Esophagus mucosa (tissue), 1 donor: ENCODE measurements at regions not wholly inside any gene's neighbourhood (a gene's known extent, or its start where the extent isn't known, plus 50 kb on each side); places are given as distances from the start of the nearest gene placed in this dataset.

Experiments used
- ATAC-seq: fragments of 200-7000 bp; cut with Tn5 transposase; one replicate; pipeline ENCODE4 v1.9.1; 2020
- donor health status: DM: yes; HTN: yes; CAD: no.

GRCh38 chr18:40018266-40018665, 1936.8 kb upstream of the PIK3C3 start:
- no peak for ATAC-seq

- ATAC-seq = no peak
Observed at GRCh38 chr18:40017021-40017420, 1938.0 kb upstream of the PIK3C3 start.

GRCh38 chr18:40016405-40016804, 1938.6 kb upstream of the PIK3C3 start:
- ATAC-seq = no peak

- no peak for ATAC-seq
Observed at GRCh38 chr18:40013001-40013609, 1941.9 kb upstream of the PIK3C3 start.

- no peak for ATAC-seq
Observed at GRCh38 chr18:40011201-40011600, 1943.8 kb upstream of the PIK3C3 start.

GRCh38 chr18:40006634-40007033, 1948.4 kb upstream of the PIK3C3 start:
- ATAC-seq = no peak

- no peak for ATAC-seq
Observed at GRCh38 chr18:40004246-40004645, 1950.8 kb upstream of the PIK3C3 start.

- ATAC-seq = no peak
Observed at GRCh38 chr18:39998317-39998716, 1956.7 kb upstream of the PIK3C3 start.

GRCh38 chr18:39994498-39994897, 1960.5 kb upstream of the PIK3C3 start:
- no peak for ATAC-seq

GRCh38 chr18:39991696-39992265, 1963.3 kb upstream of the PIK3C3 start:
- no peak for ATAC-seq

- ATAC-seq = no peak
Observed at GRCh38 chr18:39990540-39990939, 1964.5 kb upstream of the PIK3C3 start.

- ATAC-seq = no peak
Observed at GRCh38 chr18:39976771-39977170, 1978.3 kb upstream of the PIK3C3 start.

- no peak for ATAC-seq
Observed at GRCh38 chr18:39972521-39972920, 1982.5 kb upstream of the PIK3C3 start.

- ATAC-seq = no peak
Observed at GRCh38 chr18:39969803-39970494, 1985.1 kb upstream of the PIK3C3 start.

GRCh38 chr18:39966275-39966674, 1988.8 kb upstream of the PIK3C3 start:
- ATAC-seq = no peak

GRCh38 chr18:39962546-39962945, 1992.5 kb upstream of the PIK3C3 start:
- ATAC-seq = no peak

GRCh38 chr18:39960550-39960949, 1994.5 kb upstream of the PIK3C3 start:
- no peak for ATAC-seq

GRCh38 chr18:39959839-39960238, 1995.2 kb upstream of the PIK3C3 start:
- ATAC-seq = peak; percentile 66

- ATAC-seq = no peak
Observed at GRCh38 chr18:39958876-39959275, 1996.2 kb upstream of the PIK3C3 start.

- no peak for ATAC-seq
Observed at GRCh38 chr18:39952816-39953215, 2002.2 kb upstream of the PIK3C3 start.

GRCh38 chr18:39951142-39951720, 2003.8 kb upstream of the PIK3C3 start:
- ATAC-seq = no peak

GRCh38 chr18:39946623-39947061, 2008.4 kb upstream of the PIK3C3 start:
- ATAC-seq = peak; percentile 93

- no peak for ATAC-seq
Observed at GRCh38 chr18:39945076-39945475, 2010.0 kb upstream of the PIK3C3 start.

GRCh38 chr18:39942702-39943101, 2012.3 kb upstream of the PIK3C3 start:
- no peak for ATAC-seq
